ENCODE measurements at regions not wholly inside any gene's neighbourhood (a gene's known extent, or its start where the extent isn't known, plus 50 kb on each side); places are given as distances from the start of the nearest gene placed in this dataset.

DNA sequence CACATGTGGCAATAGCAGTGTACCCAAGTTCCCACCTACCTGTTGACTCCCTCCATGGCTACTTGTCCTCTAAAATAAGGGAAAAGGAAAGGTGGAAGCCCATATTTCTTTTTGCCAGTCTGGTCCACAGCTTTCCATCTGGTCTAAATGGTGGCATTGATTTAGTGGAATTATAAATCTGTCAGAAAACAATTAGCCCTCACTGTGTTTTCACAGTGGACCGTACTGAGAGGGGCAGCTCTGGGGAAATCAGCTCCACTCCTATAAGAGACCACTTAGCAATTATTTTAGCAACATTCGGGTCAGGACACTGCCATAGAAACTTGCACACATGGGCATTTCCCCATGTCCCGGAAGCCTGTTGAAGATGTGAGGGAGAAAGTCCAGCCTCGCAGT is 653.4 kb upstream of the MARCKS start:
- RAD21 ChIA-PET (ENCODE audit: low non-redundant PET in 1 of 2, low total read pairs in 2 of 2, uncharacterized antibody in 2 of 2, unreplicated experiment in 2 of 2), result no interaction called here

More for the DNA sequence above, 653.4 kb upstream of the MARCKS start:
- ChIA-PET POLR2A (no interaction called here), CTCF (no interaction called here)
- Histone ChIP-seq H3K4me1 (ENCODE audit: control insufficient read depth in 1 of 2, insufficient read depth in 2 of 2, low read length in 2 of 2) (no peaks in the 10 kb centered on the region), H3K9ac (ENCODE audit: low read length) (no peak overlapping the region), H4K20me1 (ENCODE audit: insufficient read depth) (no peaks in the 10 kb centered on the region), H3K36me3 (ENCODE audit: control insufficient read depth in 1 of 2, insufficient read depth in 2 of 2, low read length in 2 of 2) (no peaks in the 10 kb centered on the region), H3K9me2 (ENCODE audit: insufficient read depth) (no peaks in the 10 kb centered on the region), H3K27me3 (ENCODE audit: insufficient read depth, low read length) (no peaks in the 10 kb centered on the region), H3K79me2 (ENCODE audit: insufficient read depth, low read length) (no peaks in the 10 kb centered on the region), H2AFZ (ENCODE audit: low read depth, low read length, poor library complexity, severe bottlenecking) (no peak overlapping the region), H3K4me3 (replicated peaks in 1 of 2; ENCODE audit: low read depth in 1 of 2, low read length in 2 of 2) (no peak overlapping the region), H3K9me3 (ENCODE audit: control insufficient read depth in 1 of 2, insufficient read depth in 1 of 2, low read depth in 1 of 2, low read length in 2 of 2) (no peaks in the 10 kb centered on the region), H3K27ac (ENCODE audit: low read depth, low read length) (no peak overlapping the region), H3K4me2 (ENCODE audit: low read length) (no peak overlapping the region)
- no TSS peak for BruUV-seq (replicated peaks)
- DNase-seq (ENCODE audit: low read depth, low spot score), result no peak
- intact Hi-C loops (cut with micrococcal nuclease), result no loop called here
- no peak for ATAC-seq
- TF ChIP-seq RAD21 (IDR thresholded peaks at IDR 0.05; ENCODE audit: low read depth), result no peak
- no peak for TF ChIP-seq JUND (IDR thresholded peaks at IDR 0.05)
- TF ChIP-seq, protein P1, sequence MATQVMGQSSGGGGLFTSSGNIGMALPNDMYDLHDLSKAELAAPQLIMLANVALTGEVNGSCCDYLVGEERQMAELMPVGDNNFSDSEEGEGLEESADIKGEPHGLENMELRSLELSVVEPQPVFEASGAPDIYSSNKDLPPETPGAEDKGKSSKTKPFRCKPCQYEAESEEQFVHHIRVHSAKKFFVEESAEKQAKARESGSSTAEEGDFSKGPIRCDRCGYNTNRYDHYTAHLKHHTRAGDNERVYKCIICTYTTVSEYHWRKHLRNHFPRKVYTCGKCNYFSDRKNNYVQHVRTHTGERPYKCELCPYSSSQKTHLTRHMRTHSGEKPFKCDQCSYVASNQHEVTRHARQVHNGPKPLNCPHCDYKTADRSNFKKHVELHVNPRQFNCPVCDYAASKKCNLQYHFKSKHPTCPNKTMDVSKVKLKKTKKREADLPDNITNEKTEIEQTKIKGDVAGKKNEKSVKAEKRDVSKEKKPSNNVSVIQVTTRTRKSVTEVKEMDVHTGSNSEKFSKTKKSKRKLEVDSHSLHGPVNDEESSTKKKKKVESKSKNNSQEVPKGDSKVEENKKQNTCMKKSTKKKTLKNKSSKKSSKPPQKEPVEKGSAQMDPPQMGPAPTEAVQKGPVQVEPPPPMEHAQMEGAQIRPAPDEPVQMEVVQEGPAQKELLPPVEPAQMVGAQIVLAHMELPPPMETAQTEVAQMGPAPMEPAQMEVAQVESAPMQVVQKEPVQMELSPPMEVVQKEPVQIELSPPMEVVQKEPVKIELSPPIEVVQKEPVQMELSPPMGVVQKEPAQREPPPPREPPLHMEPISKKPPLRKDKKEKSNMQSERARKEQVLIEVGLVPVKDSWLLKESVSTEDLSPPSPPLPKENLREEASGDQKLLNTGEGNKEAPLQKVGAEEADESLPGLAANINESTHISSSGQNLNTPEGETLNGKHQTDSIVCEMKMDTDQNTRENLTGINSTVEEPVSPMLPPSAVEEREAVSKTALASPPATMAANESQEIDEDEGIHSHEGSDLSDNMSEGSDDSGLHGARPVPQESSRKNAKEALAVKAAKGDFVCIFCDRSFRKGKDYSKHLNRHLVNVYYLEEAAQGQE (IDR thresholded peaks at IDR 0.05; ENCODE audit: low read depth), result no peak
- no peak for TF ChIP-seq ELF1 (IDR thresholded peaks at IDR 0.05; ENCODE audit: borderline replicate concordance, low read depth)
- no peak for TF ChIP-seq EZH2 (IDR thresholded peaks at IDR 0.05)
- TF ChIP-seq, protein P2, sequence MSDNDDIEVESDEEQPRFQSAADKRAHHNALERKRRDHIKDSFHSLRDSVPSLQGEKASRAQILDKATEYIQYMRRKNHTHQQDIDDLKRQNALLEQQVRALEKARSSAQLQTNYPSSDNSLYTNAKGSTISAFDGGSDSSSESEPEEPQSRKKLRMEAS (IDR thresholded peaks at IDR 0.05), result no peak
- no peak for TF ChIP-seq CBX3 (IDR thresholded peaks at IDR 0.05; ENCODE audit: low read depth)
- TF ChIP-seq POLR2AphosphoS5 (IDR thresholded peaks at IDR 0.05; ENCODE audit: low read depth, low read length), result no peak
